GM18519 (cell line): ENCODE measurements at regions not wholly inside any gene's neighbourhood (a gene's known extent, or its start where the extent isn't known, plus 50 kb on each side); places are given as distances from the start of the nearest gene placed in this dataset.
"Not testable (repeated sequence)": the region's sequence is repeated elsewhere in the genome, so short reads cannot be mapped to it uniquely, and the experiment has no call there.

Experiments used
- ATAC-seq: cut with Tn5 transposase; IDR thresholded peaks from one replicate; pipeline ENCODE4 v1.9.1; 2021; ENCODE audit warnings: mild to moderate bottlenecking, moderate library complexity; ENCODE audit not compliant: unreplicated experiment, low FRiP score

DNA sequence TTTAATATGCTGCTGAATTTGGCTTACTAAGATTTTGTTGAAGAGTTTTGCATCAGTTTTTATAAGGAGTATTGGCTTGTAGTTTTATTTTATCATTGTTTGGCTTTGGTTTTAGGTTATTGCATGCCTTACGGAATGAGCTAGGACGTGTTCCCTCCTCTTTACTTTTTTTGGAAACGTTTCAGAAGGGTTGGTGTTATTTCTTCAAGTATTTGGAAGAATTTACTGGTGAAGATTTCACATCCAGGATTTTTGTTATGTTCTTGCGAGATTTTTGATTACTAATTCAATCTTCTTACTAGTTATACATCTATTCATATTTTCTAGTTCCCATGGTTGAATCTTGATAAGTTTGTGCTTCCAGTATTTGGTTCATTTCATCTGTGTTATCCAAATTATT lies 823.2 kb downstream of the SLC6A15 start:
- ATAC-seq: no peak

DNA sequence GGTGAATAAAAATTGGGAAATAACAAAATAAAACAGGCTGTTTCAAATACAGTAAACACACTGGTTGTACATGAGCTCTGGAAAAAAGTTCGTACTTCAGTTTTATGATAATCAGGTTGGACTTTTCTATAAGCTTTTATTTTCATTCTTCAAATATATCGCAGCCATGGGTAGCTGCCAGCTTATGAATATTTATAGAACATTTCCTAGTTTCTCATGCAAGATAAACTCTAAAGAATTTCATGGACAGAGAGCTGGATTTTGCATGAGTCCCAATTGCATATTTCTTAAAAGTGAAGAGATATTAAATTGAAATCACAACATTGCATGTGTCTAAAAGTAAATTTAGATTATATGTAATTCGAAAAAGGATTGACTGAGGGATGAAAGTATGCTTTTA lies 827.6 kb downstream of the SLC6A15 start:
- no peak for ATAC-seq

DNA sequence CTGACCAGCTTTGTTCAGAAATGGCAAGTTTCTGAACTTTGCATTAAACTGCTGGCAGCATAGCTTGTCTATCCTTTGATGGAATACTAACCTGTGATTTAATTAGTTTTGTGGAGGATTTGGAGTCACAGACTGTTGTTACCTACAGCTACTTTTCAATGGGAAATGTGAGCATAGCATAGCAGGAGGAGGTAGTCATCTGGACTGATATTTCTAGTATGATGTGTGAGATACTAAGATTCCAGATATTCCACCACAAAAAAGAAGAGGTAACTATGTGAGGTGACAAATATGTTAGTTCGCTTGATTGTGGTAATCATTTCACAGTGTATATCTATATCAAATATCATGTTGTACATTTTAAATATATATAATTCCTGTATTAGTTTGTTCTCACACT lies 833.0 kb downstream of the SLC6A15 start:
- no peak for ATAC-seq

DNA sequence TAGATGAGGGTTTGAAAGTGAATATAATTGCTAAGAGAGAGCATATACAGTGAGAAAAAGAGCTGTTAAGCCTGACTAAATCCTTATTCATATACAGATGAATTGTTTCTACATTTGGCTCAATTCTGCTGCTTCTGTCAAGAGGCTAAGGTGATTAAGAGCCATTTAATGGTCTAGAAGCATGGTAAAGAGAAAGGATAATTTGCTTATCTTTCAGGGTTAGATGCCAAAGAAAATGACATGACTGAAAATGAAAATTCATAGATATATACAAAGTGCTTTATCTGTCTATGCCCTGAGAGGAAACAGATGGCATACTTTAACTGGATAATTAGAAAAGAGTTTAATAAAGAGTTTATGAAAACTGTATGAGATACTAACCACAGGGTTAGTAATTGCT lies 834.9 kb downstream of the SLC6A15 start:
- no peak for ATAC-seq

DNA sequence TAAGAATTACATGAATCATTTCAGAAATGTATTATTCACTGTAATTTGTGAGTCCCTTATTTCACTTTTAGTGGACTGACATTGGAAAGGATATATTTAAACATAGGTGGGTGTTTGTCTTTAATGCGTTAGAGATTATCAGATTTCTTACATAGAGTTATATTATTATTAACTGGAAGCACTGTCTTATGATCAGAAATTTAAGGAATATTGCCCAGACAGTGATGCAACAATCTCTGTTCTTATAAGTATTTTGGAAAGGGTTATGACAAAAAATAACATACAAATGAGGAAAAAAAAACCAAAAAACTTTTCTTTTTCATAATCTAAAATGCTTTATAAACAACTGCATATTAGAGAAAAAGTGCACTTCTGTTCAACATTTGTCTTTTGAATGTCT lies 836.6 kb downstream of the SLC6A15 start:
- no peak for ATAC-seq

DNA sequence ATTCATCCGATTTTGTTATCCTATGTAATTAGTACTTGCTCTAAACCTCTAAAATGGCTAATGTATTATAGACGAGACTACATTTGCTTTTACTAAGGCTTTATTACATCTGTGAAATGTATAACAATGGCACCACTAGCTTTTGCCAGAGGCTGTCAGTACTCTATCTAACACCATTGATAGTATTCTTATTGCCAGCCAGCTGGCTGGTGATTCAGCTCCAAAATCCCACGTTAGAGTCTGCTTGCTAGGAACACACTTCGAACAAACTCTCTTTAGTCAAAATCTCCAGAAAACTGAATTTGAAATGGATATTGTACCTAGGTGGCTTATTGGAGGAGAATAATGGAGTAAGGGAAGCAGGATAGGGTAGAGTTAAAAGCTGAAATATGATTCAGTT lies 839.2 kb downstream of the SLC6A15 start:
- no peak for ATAC-seq

DNA sequence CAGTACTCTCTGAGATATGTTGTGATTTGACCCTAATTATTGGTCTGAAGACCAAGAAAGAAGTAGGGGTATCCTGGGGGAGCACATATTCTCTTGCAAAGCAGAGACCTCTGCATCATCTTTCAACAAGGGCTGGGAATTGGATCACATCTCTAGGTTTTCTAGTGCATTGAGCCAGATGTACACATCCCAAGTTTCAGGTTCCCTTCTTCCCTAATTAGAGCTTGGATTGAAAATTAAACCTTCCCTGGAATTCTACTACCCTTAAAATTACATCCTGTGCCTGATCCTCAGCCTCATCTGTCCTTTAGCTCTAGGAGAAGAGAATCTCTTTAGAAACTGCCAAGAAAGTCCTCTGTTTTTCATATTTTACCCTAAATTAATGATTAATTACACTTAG lies 839.6 kb downstream of the SLC6A15 start:
- ATAC-seq: no peak

DNA sequence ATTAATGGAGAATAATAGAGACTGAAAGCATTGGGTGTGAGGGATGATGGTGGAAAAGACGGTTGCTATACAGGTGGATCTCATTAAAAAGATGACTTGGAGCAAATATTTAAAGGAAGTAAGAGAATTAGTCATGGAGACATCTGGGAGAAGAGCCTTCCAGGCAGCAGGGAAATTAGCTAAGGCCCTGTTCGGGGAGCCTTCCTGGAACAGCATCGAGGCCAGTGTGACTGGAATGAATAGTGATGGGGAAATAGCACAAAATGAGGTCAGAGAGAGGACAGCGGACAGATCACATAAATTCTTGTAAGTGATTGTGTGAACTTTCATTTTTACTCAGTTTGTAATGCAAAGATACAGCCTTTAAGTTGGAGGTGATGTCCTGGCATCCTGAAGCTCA lies 842.3 kb downstream of the SLC6A15 start:
- no peak for ATAC-seq

DNA sequence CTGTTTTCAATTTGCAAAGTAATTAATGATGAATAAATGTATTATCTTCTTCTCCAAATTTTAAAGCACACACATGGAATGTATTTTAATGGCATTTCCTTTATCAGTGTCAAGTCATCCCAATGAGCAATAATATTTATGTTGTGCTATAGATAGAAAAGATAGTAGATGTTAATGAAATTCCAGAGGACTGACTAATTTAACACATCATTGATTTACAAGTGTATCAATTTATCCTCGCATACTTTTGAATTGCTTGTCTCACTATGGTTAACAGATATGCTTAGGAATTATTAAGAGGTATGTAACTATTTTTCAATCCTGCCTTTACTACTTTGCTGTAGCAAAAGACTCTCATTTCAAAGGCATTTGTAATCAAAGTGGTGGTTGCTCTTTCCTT lies 842.9 kb downstream of the SLC6A15 start:
- ATAC-seq: no peak

DNA sequence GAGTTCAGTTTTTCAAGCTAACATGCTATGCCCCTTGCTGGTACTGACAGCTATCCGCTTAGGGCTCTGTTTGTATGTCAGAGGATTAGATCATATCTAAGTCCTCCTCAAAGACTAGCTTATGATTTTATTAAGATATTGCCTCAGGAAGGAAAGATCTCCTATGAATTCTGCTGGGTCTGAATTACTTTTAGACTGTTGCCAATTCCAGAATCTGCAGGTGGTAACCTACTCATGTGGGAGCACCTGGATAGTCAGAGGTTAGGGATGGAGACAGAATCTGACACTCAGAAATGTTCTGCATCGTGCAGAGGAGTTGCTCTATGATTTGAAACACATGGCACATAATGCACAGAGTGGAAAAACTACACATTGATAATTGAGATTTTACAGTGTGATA lies 843.4 kb downstream of the SLC6A15 start:
- ATAC-seq: no peak

DNA sequence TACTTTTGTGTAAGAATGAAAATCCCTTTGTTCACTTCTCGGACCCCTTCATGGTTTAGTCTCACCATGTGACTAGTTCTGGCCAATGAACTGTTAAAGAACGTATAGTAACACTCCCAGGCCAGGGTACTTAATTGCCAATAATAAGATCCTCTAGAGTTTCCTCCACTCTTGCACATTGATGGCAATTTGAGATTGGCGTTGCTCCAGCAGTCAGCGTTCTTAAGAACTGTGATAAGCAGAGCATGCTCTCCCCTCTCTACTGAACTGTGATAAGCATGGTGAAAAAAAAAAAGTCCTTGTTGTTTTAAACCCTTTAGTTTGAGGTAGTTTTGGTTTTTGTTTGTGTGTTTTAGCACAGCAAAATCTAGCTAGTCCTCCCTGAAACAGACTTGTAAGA lies 854.5 kb downstream of the SLC6A15 start:
- no peak for ATAC-seq

DNA sequence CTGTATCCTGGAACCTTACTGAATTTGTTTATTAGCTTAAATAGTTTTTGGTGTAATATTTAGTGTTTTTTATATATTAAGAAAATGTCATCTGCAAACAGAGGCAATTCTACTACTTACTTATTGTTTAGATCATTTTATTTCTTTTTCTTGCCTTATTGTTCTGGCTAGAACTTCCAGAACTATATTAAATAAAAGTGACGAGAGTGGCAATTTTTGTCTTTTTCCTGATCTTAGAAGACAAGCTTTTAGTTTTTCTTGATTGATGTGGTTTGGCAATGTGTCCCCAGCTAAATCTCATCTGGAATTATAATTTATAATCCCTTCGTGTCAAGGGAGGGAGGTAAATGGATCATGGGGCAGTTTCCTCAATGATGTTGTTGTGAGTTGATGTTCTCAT lies 857.8 kb downstream of the SLC6A15 start:
- no peak for ATAC-seq

DNA sequence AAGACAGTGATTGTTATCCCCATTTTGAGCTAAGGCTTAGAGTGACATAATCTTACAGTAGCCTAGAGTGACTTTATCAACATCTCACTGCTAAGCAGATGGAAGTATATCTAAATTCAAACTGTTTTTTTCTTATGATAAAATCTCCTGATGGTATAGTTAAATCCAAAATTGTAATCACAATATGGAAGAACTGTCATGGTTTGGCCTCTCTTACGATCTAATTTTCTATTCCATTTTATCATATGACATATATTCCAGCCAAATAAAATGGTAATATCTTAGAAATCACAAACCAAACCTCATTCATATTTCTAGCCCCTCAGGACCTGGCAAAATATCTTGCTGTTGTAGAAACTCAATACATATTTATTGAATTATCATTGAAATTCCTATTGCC lies 864.7 kb downstream of the SLC6A15 start:
- ATAC-seq: no peak

DNA sequence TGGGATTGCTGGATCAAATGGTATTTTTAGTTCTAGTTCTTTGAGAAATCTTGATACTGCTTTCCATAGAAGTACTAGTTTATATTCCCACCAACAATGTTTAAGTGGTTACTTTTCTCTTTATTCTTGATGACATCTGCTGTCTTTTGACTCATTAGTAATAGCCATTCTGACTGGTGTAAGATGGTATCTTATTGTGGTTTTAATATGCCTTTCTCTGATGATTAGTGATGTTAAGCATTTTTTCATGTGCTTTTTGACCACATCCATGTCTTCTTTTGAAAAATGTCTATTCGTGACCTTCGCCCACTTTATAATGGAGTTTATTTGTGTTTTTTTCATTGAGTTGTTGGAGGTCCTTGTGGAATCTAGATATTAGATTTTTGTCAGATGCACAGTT lies 865.7 kb downstream of the SLC6A15 start:
- no peak for ATAC-seq

DNA sequence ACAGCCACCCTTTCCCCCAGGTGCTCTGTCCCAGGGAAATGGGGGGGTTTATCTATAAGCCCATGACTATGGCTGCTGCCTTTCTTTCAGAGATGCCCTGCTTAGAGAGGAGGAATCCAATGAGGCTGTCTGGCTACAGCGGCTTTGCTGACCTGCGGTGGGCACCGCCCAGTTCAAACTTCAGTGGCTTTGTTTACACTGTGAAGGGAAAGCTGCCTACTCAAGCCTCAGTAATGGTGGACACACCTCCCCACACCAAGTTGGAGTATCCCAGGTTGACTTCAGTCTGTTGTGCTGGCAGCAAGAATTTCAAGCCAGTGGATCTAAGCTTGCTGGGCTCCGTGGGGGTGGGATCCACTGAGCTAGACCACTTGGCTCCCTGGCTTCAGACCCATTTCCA lies 869.2 kb downstream of the SLC6A15 start:
- ATAC-seq: no peak

DNA sequence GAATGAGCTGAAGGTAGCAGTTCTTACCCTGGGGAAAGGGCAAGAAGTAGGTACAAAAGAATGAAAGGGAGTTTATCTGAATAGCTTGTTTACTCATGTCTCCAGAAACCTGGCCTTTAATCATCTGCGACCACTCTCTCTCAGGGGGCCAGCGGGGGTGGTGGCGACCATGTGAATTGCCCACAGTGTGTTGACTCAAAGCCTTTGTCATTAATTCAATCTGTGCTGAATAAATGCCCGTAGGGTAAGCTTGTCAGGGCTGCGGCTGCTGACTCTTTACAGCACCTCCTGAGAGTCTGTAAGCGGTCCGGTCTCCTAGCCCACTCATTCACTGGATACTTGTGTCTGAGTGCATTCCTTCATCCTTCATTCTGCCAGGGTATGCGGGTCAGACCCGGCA lies 874.4 kb downstream of the SLC6A15 start:
- no peak for ATAC-seq

DNA sequence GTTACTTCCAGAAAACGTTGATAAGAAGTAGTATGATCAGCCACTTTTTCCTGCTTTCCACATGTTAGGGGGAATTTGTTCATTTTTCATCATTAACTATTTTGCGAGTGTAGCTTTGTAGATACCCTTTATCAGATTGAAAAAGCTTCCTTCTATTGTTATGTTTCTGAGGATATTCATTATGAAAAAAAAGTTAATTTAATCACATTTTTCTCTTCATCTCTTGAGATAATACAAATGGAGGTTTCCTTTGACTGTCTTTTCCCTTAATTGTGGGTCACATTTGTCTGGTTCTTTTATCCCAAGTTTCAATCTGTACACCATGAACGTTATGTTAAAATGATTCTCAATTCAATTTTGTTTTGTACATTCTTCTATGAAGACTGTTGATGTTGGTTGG lies 875.7 kb downstream of the SLC6A15 start:
- no peak for ATAC-seq

DNA sequence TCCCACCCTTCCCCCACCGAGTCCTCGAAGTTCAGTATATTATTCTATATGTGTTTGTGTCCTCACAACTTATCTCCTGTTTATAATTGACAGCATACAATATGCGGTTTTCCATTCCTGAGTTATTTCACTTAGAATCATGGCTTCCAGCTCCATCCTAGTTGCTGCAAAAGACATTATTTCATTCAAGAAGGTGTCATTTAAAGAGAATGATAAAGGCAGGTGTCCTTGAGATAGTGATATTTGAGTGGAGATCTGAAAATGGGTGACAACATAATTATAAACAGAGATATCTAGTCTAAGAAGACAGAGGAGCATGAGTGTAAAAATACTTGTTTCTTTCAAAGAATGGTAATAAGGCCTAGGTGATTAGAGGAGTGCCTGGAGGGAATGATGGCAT lies 876.8 kb downstream of the SLC6A15 start:
- ATAC-seq: no peak

DNA sequence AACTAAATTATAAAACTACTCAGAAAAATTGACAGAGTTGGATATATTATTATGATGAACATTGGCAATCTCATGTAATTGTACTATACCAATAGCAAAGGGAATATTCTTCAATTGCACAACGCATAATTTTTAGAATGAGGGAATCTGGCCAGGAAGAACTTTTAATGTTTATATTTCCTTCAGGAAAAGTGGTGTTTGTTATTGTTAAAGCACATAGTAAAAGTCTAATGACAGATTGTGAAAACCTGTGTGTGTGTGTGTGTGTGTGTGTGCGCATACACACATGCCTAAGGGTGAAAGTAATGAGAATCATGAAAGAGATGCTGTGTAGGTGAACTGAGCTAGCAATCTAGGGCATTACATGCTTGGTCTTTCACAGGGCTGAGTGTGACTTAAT lies 877.7 kb downstream of the SLC6A15 start:
- ATAC-seq: no peak

DNA sequence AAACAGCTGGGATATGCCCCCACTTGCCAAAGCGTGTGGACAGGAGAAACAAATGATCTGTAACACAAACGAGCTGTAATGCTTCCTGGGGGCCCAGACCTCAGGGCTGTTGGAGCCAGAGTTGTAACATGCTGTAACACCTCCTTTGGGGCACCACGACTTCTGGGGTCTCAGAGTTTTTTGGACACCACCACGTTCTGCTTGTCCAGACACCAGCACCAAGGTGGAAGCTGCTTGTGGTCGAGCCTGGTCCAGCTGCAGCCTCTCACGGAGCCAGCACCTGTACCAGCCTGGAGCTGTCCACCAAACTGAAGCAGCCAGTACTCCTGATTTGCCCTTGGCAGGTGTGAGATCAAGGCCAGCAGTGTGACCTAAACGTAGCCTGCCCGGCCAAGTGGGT lies 879.4 kb downstream of the SLC6A15 start:
- ATAC-seq: no peak

DNA sequence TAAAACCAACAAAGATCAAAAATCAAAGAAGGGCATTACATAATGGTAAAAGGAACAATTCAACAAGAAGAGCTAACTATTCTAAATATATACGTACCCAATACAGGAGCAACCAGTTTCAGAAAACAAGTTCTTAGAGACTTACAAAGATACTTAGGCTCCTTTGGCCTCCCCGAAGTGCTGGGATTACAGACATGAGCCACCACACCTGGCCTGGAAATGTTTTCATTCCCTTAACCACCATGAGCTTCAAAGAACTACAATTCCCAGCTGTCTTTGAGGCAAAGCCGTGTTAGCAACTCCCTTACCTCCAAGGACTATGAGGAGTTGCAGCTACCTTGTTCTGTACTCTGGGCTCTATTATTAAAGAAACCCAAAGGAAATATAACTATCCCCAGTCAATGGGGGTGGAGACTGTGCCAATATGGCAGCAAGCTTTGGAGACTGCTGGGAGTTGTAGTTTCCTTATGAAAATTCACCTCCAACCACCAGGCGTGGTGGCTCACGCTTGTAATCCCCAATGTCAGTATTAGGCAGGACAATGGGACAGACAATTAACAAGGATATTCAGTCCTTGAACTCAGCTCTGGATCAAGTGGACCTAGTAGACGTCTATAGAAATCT lies 893.9 kb downstream of the SLC6A15 start:
- ATAC-seq: not testable (repeated sequence)

DNA sequence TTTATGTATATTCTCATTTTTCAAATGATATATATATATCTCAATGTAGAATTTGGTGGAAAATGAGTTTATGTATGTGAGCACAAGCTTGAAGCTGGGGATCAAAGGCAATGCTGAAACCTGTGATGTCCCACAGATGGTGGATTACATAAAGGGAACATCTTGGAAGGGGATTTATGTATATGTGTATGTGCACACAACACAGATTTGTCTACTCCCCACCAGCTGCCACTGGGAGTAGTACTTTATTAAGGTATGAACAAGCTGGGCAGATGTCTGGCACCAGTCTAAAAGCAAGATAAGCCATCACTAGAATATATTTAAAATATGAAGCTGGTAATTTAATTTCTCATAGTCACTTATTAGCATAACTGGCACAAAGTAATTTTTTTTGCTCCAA lies 895.6 kb downstream of the SLC6A15 start:
- no peak for ATAC-seq

DNA sequence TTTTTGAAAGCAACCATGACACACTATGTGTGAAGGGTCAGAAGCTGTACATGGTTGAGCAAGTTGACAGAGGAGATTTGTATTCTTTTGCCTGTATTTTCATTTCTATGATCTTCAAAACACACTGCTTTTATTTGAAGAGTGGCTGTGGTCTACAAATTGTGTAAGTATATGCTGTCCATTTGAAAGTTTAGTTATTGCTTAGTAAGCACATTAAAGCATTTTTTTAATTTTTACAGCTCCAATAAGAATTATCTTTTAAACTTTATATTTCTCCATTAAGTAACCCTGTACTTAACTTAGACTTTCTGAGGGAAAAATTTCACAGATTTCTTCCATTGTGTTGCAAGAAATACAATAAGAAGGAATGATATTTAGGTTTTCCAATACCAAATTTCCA lies 915.2 kb downstream of the SLC6A15 start:
- no peak for ATAC-seq
